PC-9 (cell line): ENCODE measurements at regions not wholly inside any gene's neighbourhood (a gene's known extent, or its start where the extent isn't known, plus 50 kb on each side); places are given as distances from the start of the nearest gene placed in this dataset.

Experiments used
- BruUV-seq: library from RNA; stranded (reverse); fragments of 400-500 nt; replicated peaks from 2 replicates; lab custom pipeline; 2021; lab: Mats Ljungman, UMichigan
- CTCF ChIA-PET: fragments of 300-600 bp; sonication (Branson Sonifier 250); formaldehyde crosslinking; loops from one replicate; lab custom pipeline; 2022; ENCODE audit warnings: antibody characterized with exemption; lab: Charles Lee
- POLR2A ChIA-PET: fragments of 300-600 bp; sonication (Branson Sonifier 250); formaldehyde crosslinking; loops from one replicate; lab custom pipeline; 2022; ENCODE audit warnings: antibody characterized with exemption; ENCODE audit not compliant: unreplicated experiment; lab: Charles Lee
- DNase-seq, 2 experiments: peaks; one replicate each; pipeline versions ENCODE4 v3.0.0 to v3.0.0-alpha.2; 2015 to 2022; ENCODE audit warnings: mixed read lengths in 1 of 2
- H2AFZ ChIP-seq: fragments of 200-600 bp; sonication (generic); 2 replicates; pipeline ENCODE4 v1.8.1; 2017; ENCODE audit warnings: antibody characterized with exemption
- H3F3A ChIP-seq: fragments of 200-600 bp; sonication (generic); 2 replicates; pipeline ENCODE4 v1.8.1; 2017; ENCODE audit warnings: antibody characterized with exemption, mild to moderate bottlenecking, low read depth; ENCODE audit not compliant: insufficient read depth
- H3K27ac ChIP-seq: fragments of 200-600 bp; sonication (generic); 2 replicates; pipeline ENCODE4 v1.6.1; 2016; ENCODE audit warnings: mixed run types
- H3K27me3 ChIP-seq: fragments of 200-600 bp; sonication (generic); 2 replicates; pipeline ENCODE4 v1.6.1; 2016; ENCODE audit warnings: low read depth, mixed run types; ENCODE audit not compliant: insufficient read depth
- H3K36me3 ChIP-seq: fragments of 200-600 bp; sonication (generic); 2 replicates; pipeline ENCODE4 v1.6.1; 2016; ENCODE audit warnings: low read depth, mixed run types
- H3K4me1 ChIP-seq: fragments of 200-600 bp; sonication (generic); replicated peaks from 2 replicates; pipeline ENCODE4 v1.6.1; 2016; ENCODE audit warnings: mixed run types; ENCODE audit not compliant: insufficient read depth
- H3K4me2 ChIP-seq: fragments of 200-600 bp; sonication (generic); 2 replicates; pipeline ENCODE4 v1.6.1; 2017; ENCODE audit warnings: mixed run types
- H3K4me3 ChIP-seq: fragments of 200-600 bp; sonication (generic); 2 replicates; pipeline ENCODE4 v1.6.1; 2016; ENCODE audit warnings: mixed run types
- H3K79me2 ChIP-seq: fragments of 200-600 bp; sonication (generic); 2 replicates; pipeline ENCODE4 v1.6.1; 2017; ENCODE audit warnings: low read depth, mixed run types
- H3K9me2 ChIP-seq: fragments of 200-600 bp; sonication (generic); 2 replicates; pipeline ENCODE4 v1.8.1; 2017; ENCODE audit warnings: mild to moderate bottlenecking; ENCODE audit not compliant: insufficient read depth
- H3K9me3 ChIP-seq: fragments of 200-600 bp; sonication (generic); 2 replicates; pipeline ENCODE4 v1.8.1; 2016; ENCODE audit warnings: low read depth; ENCODE audit not compliant: insufficient read depth
- H4K20me1 ChIP-seq: fragments of 200-600 bp; sonication (generic); 2 replicates; pipeline ENCODE4 v1.8.1; 2017; ENCODE audit not compliant: insufficient read depth
- CTCF ChIP-seq: fragments of 200-600 bp; sonication (generic); conservative IDR thresholded peaks from 2 replicates; pipeline ENCODE4 v1.6.1; 2017; ENCODE audit warnings: mixed run types, antibody characterized with exemption, mild to moderate bottlenecking, moderate library complexity
- EZH2 ChIP-seq: fragments of 200-600 bp; sonication (generic); IDR thresholded peaks from 2 replicates; pipeline ENCODE4 v1.8.0; 2017; ENCODE audit warnings: antibody characterized with exemption, low read depth
- intact Hi-C: fragments of 100-400 bp; cut with micrococcal nuclease; formaldehyde crosslinking; loops from one replicate; pipeline ENCODE4 v1.10.0; 2022; ENCODE audit not compliant: unreplicated experiment

DNA sequence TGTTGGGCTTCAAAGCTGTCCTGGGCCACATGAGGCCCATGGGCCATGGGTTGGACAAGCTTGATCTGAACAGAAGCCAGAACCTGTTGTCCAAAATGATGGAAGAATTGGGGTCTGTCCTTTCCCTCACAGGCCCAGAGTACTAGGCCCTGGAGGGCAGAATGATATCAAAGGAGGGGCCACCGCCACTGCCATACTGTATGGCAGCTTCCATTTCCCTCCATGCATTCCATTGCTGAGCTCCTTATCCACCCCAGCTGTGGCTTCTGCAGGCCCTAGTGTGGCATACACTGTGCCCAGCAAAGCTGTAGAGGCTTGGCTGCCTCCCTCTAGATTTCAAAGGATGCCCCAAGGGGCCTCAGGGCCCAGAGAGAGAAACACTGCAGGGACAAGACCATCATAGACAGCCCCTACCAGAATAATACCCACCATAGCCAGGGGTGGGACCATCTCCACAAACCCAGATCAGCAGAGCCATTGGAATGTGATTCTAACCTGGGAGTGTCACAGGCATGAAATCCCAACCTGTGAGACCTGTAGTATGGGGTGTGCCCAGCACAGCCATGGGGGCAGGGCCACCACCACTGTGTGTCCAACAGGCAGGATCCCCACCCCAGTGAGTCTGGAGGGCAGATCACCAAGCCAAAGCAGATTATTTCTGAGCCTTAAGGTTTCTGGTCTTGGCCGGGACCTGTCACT is 61.4 kb upstream of the BEGAIN start:
- no peak for DNase-seq
- intact Hi-C loops = no loop called here
- CTCF ChIA-PET = no interaction called here

DNA sequence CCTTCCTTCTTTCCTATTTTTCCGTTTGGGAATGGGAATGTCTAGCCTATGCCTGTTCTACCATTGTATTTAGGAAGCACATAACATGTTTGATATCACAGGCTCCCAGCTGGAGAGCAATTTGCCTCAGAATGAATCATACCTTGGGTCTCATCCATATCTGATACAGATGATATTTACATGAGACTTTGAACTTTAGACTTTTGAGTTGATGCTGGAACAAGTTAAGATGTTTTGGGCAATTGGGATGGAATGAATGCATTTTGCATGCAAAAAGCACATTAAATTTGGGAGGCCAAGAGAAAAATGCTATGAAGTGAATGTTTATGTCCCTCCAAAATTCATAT is 61.9 kb upstream of the BEGAIN start:
- Histone ChIP-seq H2AFZ (no peak overlapping the region), H3K9me3 (no peaks in the 10 kb centered on the region), H3K27ac (no peak overlapping the region), H3K4me3 (no peak overlapping the region), H3K4me1 (no peaks in the 10 kb centered on the region), H3K36me3 (no peaks in the 10 kb centered on the region), H3K9me2 (no peaks in the 10 kb centered on the region), H3F3A (no peaks in the 10 kb centered on the region), H4K20me1 (no peaks in the 10 kb centered on the region), H3K79me2 (no peaks in the 10 kb centered on the region), H3K27me3 (no peaks in the 10 kb centered on the region), H3K4me2 (no peak overlapping the region)
- no peak for DNase-seq
- BruUV-seq = no TSS peak
- intact Hi-C loops = no loop called here
- ChIA-PET CTCF (no interaction called here), POLR2A (no interaction called here)
- TF ChIP-seq CTCF (no peak), EZH2 (no peak)

More for the DNA sequence above, 61.4 kb upstream of the BEGAIN start:
- Histone ChIP-seq H3K4me3 (no peak overlapping the region), H3K4me1 (no peaks in the 10 kb centered on the region), H4K20me1 (no peaks in the 10 kb centered on the region), H3K36me3 (no peaks in the 10 kb centered on the region), H3K9me2 (no peaks in the 10 kb centered on the region), H3K27me3 (no peaks in the 10 kb centered on the region), H3F3A (no peaks in the 10 kb centered on the region), H3K4me2 (no peak overlapping the region), H2AFZ (no peak overlapping the region), H3K79me2 (no peaks in the 10 kb centered on the region), H3K27ac (no peak overlapping the region), H3K9me3 (no peaks in the 10 kb centered on the region)
- POLR2A ChIA-PET = no interaction called here
- no TSS peak for BruUV-seq
- TF ChIP-seq EZH2 (no peak), CTCF (no peak)

DNA sequence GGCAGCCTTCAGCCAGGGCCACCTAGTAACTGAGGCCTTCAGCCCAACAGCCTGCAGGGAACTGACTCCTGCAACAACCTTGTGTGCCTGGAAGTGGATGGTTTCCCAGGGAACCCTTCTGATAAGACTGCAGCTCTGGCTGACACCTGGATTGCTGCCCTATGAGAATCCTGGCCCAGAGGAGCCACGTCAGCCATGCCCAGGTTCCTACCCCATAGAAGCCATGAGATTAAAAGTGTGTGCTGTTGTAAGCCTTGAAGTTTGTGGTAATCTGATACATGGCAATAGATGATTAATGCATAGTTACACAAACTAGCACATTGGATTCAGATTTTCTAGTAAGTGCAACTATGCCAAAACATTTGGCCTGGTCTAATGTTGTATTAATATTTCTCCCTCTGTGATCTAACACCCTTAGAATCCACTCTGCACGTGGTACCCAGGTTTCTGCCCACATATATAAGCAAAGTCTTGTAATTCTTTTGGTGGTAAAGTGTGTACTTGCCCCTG is 64.8 kb upstream of the BEGAIN start:
- no TSS peak for BruUV-seq
- TF ChIP-seq CTCF = no peak
- CTCF ChIA-PET = no interaction called here
- no peaks in the 10 kb centered on the region for H3K36me3 ChIP-seq
- no peak overlapping the region for H2AFZ ChIP-seq
- no peak for DNase-seq
- no peaks in the 10 kb centered on the region for H3K9me3 ChIP-seq
- no peaks in the 10 kb centered on the region for H3K27me3 ChIP-seq
- H4K20me1 ChIP-seq = no peaks in the 10 kb centered on the region
- intact Hi-C loops = no loop called here
- H3F3A ChIP-seq = no peaks in the 10 kb centered on the region
- no peak overlapping the region for H3K4me3 ChIP-seq
- H3K4me1 ChIP-seq = no peaks in the 10 kb centered on the region
- no peak overlapping the region for H3K4me2 ChIP-seq
- H3K9me2 ChIP-seq = no peaks in the 10 kb centered on the region
- POLR2A ChIA-PET = no interaction called here
- no peak overlapping the region for H3K27ac ChIP-seq
- no peaks in the 10 kb centered on the region for H3K79me2 ChIP-seq
